Trophoblast cell (in vitro differentiated cells and primary cell): ENCODE measurements at regions not wholly inside any gene's neighbourhood (a gene's known extent, or its start where the extent isn't known, plus 50 kb on each side); places are given as distances from the start of the nearest gene placed in this dataset.

ENCODE experiments used
- DNase-seq, 2 donors: peaks; one replicate each; pipeline ENCODE4 v3.0.0-alpha.2; 2016
- H2AFZ ChIP-seq: 2 replicates; pipeline ENCODE4 v1.6.1; 2013; ENCODE audit warnings: low read length, moderate library complexity, mild to moderate bottlenecking; ENCODE audit not compliant: insufficient read depth, poor library complexity
- H2AK5ac ChIP-seq: 2 replicates; pipeline ENCODE4 v1.6.1; 2013; ENCODE audit warnings: mild to moderate bottlenecking, low read length
- H2BK120ac ChIP-seq: 2 replicates; pipeline ENCODE4 v1.6.1; 2013; ENCODE audit warnings: low read length, mild to moderate bottlenecking, moderate library complexity; ENCODE audit not compliant: insufficient read depth, poor library complexity
- H2BK12ac ChIP-seq: 2 replicates; pipeline ENCODE4 v1.6.1; 2013; ENCODE audit warnings: mild to moderate bottlenecking, low read length, moderate library complexity
- H2BK5ac ChIP-seq: 2 replicates; pipeline ENCODE4 v1.6.1; 2013; ENCODE audit warnings: low read length, low read depth, moderate library complexity, mild to moderate bottlenecking; ENCODE audit not compliant: poor library complexity
- H3K14ac ChIP-seq: 2 replicates; pipeline ENCODE4 v1.6.1; 2013; ENCODE audit warnings: mild to moderate bottlenecking, low read length
- H3K18ac ChIP-seq: 2 replicates; pipeline ENCODE4 v1.6.1; 2013; ENCODE audit warnings: mild to moderate bottlenecking, low read length
- H3K23ac ChIP-seq: 2 replicates; pipeline ENCODE4 v1.6.1; 2013; ENCODE audit warnings: low read length
- H3K27ac ChIP-seq: 2 replicates; pipeline ENCODE4 v1.5.1; 2013; ENCODE audit warnings: low read depth, mild to moderate bottlenecking, inconsistent platforms, low read length, moderate library complexity
- H3K27me3 ChIP-seq: 2 replicates; pipeline ENCODE4 v1.6.1; 2013; ENCODE audit warnings: inconsistent platforms, mild to moderate bottlenecking, low read length, moderate library complexity; ENCODE audit not compliant: insufficient read depth
- H3K36me3 ChIP-seq, 2 experiments: 1 replicate in 1 of 2; 2 replicates in 1 of 2; pipeline ENCODE4 v1.6.1; 2013; ENCODE audit warnings: low read length in 2 of 2, mild to moderate bottlenecking in 2 of 2, moderate library complexity in 1 of 2; ENCODE audit not compliant: insufficient read depth in 2 of 2, control insufficient read depth in 1 of 2
- H3K4ac ChIP-seq: 2 replicates; pipeline ENCODE4 v1.6.1; 2013; ENCODE audit warnings: low read depth, mild to moderate bottlenecking, low read length, moderate library complexity
- H3K4me1 ChIP-seq, 2 experiments: 1 replicate in 1 of 2; 2 replicates in 1 of 2; pipeline ENCODE4 v1.6.1; 2013; ENCODE audit warnings: low read length in 2 of 2, mild to moderate bottlenecking in 2 of 2, moderate library complexity in 1 of 2; ENCODE audit not compliant: insufficient read depth in 2 of 2, control insufficient read depth in 1 of 2
- H3K4me2 ChIP-seq: 2 replicates; pipeline ENCODE4 v1.6.1; 2013; ENCODE audit warnings: inconsistent platforms, mild to moderate bottlenecking, low read length, moderate library complexity
- H3K4me3 ChIP-seq: 2 replicates; pipeline ENCODE4 v1.5.1; 2013; ENCODE audit warnings: mild to moderate bottlenecking, low read depth, low read length, inconsistent platforms
- H3K79me1 ChIP-seq: one replicate; pipeline ENCODE4 v1.6.1; 2013; ENCODE audit warnings: low read length
- H3K79me2 ChIP-seq: 2 replicates; pipeline ENCODE4 v1.6.1; 2013; ENCODE audit warnings: low read length, mild to moderate bottlenecking; ENCODE audit not compliant: control insufficient read depth, insufficient read depth, poor library complexity
- H3K9ac ChIP-seq: 2 replicates; pipeline ENCODE4 v1.6.1; 2013; ENCODE audit warnings: mild to moderate bottlenecking, low read length
- H3K9me3 ChIP-seq: 2 replicates; pipeline ENCODE4 v1.6.1; 2013; ENCODE audit warnings: low read depth, mild to moderate bottlenecking, control low read depth, inconsistent platforms, low read length; ENCODE audit not compliant: insufficient read depth
- H4K12ac ChIP-seq: 2 replicates; pipeline ENCODE4 v1.6.1; 2013; ENCODE audit warnings: low read depth, mild to moderate bottlenecking, low read length, moderate library complexity
- H4K8ac ChIP-seq: 2 replicates; pipeline ENCODE4 v1.6.1; 2013; ENCODE audit warnings: low read depth, mild to moderate bottlenecking, low read length, moderate library complexity
- H4K91ac ChIP-seq: one replicate; pipeline ENCODE4 v1.6.1; 2013; ENCODE audit warnings: low read depth, mild to moderate bottlenecking, low read length, moderate library complexity
- WGBS: extraction: QIAGEN DNeasy Blood & Tissue Kit; methylation state at CpG from one replicate; pipeline ENCODE4 v1.1.7; 2013; ENCODE audit warnings: missing lambda C conversion rate; ENCODE audit not compliant: insufficient read length, insufficient coverage; ENCODE audit errors: extremely low coverage; 5-methylcytosine and 5-hydroxymethylcytosine counted together

DNA sequence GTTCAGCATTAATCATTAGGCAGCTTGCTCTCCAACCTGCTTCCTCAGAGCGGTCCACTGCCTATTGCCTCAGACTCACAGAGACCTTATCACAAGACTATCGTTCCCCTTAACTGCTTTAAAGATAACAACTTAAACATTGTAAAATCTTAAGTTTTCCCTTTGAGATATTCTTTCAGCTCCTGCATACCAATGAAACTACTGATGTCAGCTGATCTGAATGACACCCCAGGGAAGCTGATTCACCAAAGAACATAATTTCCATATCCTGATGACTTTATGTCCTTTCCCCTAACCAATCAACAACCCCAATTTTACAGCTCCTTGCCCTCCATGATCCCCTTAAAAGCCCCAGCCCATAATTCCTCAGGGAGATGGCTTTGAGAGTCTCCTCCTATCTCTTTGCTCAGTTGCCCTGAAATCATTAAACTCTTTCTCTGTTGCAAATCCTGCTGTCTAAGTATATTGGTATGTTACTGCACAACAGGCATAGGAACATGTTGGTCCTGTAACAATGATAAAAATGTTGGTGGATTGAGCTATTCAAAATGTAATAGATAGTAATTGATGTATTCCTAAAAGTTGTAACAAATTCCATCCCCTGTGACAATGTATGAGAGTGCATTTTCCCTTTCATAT, 621.4 kb upstream of the RGS18 start:
- no peak overlapping the region for H4K8ac ChIP-seq
- no CpG with 5 or more reads among the region's 2 CpGs for WGBS

DNA sequence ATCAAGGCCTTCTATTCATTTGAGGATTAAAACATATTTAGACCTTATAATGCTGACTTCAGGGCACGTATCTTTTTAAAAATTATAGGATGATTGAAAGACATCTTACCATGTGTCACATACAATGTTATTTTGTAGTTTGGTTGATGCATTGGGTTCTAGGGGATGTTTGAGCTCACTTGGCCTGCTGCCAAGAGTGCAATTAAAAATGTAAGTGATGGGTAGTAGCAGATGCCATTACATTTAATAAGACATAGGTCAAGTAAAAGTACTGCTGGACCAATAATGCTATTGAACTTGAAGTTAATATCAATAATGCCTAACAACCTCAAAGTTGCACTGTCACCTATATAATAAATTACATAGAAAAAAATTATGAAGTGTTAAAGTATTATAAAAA, 616.5 kb upstream of the RGS18 start:
- no peak overlapping the region for H4K12ac ChIP-seq
- H3K4ac ChIP-seq = no peak overlapping the region
- H3K4me2 ChIP-seq = no peak overlapping the region
- no peak overlapping the region for H2BK12ac ChIP-seq
- no peak for DNase-seq
- no peak overlapping the region for H3K27ac ChIP-seq
- H2AFZ ChIP-seq = no peak overlapping the region
- H3K4me1 ChIP-seq = no peaks in the 10 kb centered on the region
- no CpG with 5 or more reads among the region's 1 CpG for WGBS
- H3K18ac ChIP-seq = no peak overlapping the region
- H3K27me3 ChIP-seq = no peaks in the 10 kb centered on the region
- H4K91ac ChIP-seq = no peak overlapping the region
- no peak overlapping the region for H3K14ac ChIP-seq
- no peaks in the 10 kb centered on the region for H3K9me3 ChIP-seq
- H3K23ac ChIP-seq = no peak overlapping the region
- H3K36me3 ChIP-seq = no peaks in the 10 kb centered on the region
- H2AK5ac ChIP-seq = no peak overlapping the region
- H2BK120ac ChIP-seq = no peak overlapping the region
- no peaks in the 10 kb centered on the region for H3K79me1 ChIP-seq
- no peak overlapping the region for H3K9ac ChIP-seq
- no peak overlapping the region for H2BK5ac ChIP-seq
- H3K4me3 ChIP-seq = no peak overlapping the region
- no peaks in the 10 kb centered on the region for H3K79me2 ChIP-seq
- no peak overlapping the region for H4K8ac ChIP-seq

More for the DNA sequence above, 621.4 kb upstream of the RGS18 start:
- Histone ChIP-seq H3K4me3 (no peak overlapping the region), H2BK12ac (no peak overlapping the region), H4K91ac (no peak overlapping the region), H3K23ac (no peak overlapping the region), H3K4me1 (no peaks in the 10 kb centered on the region), H3K79me2 (no peaks in the 10 kb centered on the region), H3K27ac (no peak overlapping the region), H3K36me3 (no peaks in the 10 kb centered on the region), H3K4ac (no peak overlapping the region), H2AK5ac (no peak overlapping the region), H2BK5ac (no peak overlapping the region), H2AFZ (no peak overlapping the region), H3K9ac (no peak overlapping the region), H4K12ac (no peak overlapping the region), H3K9me3 (no peaks in the 10 kb centered on the region), H3K79me1 (no peaks in the 10 kb centered on the region), H3K14ac (no peak overlapping the region), H3K18ac (no peak overlapping the region), H3K27me3 (no peaks in the 10 kb centered on the region), H3K4me2 (no peak overlapping the region), H2BK120ac (no peak overlapping the region)
- DNase-seq = no peak

DNA sequence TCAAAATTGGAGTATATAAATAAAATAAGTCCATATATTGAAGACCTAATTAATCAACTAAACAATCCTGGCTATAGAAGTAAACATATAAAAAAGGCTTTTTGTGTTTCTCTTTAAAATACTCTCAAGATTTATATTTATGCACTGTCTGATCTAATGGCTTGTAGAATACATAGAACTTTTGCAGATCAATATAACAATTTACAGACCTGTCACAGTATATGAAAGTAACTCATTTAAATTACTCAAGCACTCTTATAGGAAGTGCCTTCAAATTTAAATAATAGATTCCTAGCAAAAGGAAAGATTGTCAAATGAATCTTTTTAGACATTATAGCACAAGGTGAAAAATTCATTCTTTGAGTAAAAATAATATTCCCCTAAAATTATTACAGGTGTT, 615.8 kb upstream of the RGS18 start:
- no peak overlapping the region for H2BK12ac ChIP-seq
- no peak overlapping the region for H2BK120ac ChIP-seq
- no peaks in the 10 kb centered on the region for H3K36me3 ChIP-seq

DNA sequence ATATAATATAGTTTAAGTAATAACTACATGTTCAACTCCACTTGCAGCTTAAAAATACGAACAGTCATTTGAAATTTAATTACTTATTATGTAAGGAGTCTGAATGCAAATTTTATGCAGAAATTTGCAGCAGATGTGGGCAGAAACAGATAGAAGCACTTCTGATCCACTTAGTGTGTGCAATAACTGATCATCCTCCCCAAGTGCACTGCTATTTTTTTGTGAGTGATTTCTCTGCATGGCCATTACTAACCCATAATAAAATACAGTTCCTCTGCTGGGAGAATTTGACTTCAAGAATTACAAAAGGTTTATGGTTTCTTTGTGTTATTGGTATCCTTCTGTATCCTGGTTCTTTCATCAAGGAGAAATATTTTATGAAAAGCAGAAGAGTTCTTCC, 611.5 kb upstream of the RGS18 start:
- H3K14ac ChIP-seq = no peak overlapping the region
- H3K36me3 ChIP-seq = no peaks in the 10 kb centered on the region
- no peak overlapping the region for H3K18ac ChIP-seq
- no CpG with 5 or more reads among the region's 1 CpG for WGBS
- H3K9me3 ChIP-seq = no peaks in the 10 kb centered on the region
- no peak overlapping the region for H4K8ac ChIP-seq
- H3K27ac ChIP-seq = no peak overlapping the region
- H4K12ac ChIP-seq = no peak overlapping the region
- H2BK12ac ChIP-seq = no peak overlapping the region
- no peak overlapping the region for H3K4ac ChIP-seq
- H3K79me1 ChIP-seq = no peaks in the 10 kb centered on the region
- no peaks in the 10 kb centered on the region for H3K4me1 ChIP-seq
- H3K4me2 ChIP-seq = no peak overlapping the region
- H3K4me3 ChIP-seq = no peak overlapping the region
- H2BK5ac ChIP-seq = no peak overlapping the region
- no peak for DNase-seq
- no peak overlapping the region for H2AK5ac ChIP-seq
- H4K91ac ChIP-seq = no peak overlapping the region
- H3K27me3 ChIP-seq = no peaks in the 10 kb centered on the region
- H3K9ac ChIP-seq = no peak overlapping the region
- H3K79me2 ChIP-seq = no peaks in the 10 kb centered on the region
- no peak overlapping the region for H2AFZ ChIP-seq
- H2BK120ac ChIP-seq = no peak overlapping the region
- no peak overlapping the region for H3K23ac ChIP-seq

More for the DNA sequence above, 615.8 kb upstream of the RGS18 start:
- H3K14ac ChIP-seq = no peak overlapping the region
- no peak overlapping the region for H2AFZ ChIP-seq
- no peak overlapping the region for H3K4ac ChIP-seq
- H2BK5ac ChIP-seq = no peak overlapping the region
- no peaks in the 10 kb centered on the region for H3K9me3 ChIP-seq
- no peak for DNase-seq
- H4K8ac ChIP-seq = no peak overlapping the region
- H3K4me2 ChIP-seq = no peak overlapping the region
- no peak overlapping the region for H4K91ac ChIP-seq
- H3K79me2 ChIP-seq = no peaks in the 10 kb centered on the region
- H3K4me1 ChIP-seq = no peaks in the 10 kb centered on the region
- no peak overlapping the region for H3K23ac ChIP-seq
- no peak overlapping the region for H3K18ac ChIP-seq
- H3K4me3 ChIP-seq = no peak overlapping the region
- no peaks in the 10 kb centered on the region for H3K27me3 ChIP-seq
- H3K79me1 ChIP-seq = no peaks in the 10 kb centered on the region
- H3K9ac ChIP-seq = no peak overlapping the region
- no peak overlapping the region for H4K12ac ChIP-seq
- no peak overlapping the region for H2AK5ac ChIP-seq
- no peak overlapping the region for H3K27ac ChIP-seq
